Osteocyte (in vitro differentiated cells): ENCODE measurements at regions not wholly inside any gene's neighbourhood (a gene's known extent, or its start where the extent isn't known, plus 50 kb on each side); places are given as distances from the start of the nearest gene placed in this dataset.

Source experiments
- DNase-seq: peaks from one replicate; pipeline ENCODE4 v3.0.0; 2021; ENCODE audit warnings: mixed read lengths; ENCODE audit not compliant: unreplicated experiment; ENCODE audit errors: extremely low spot score
- H3K27ac Mint-ChIP-seq: one replicate; pipeline ENCODE4 v1.8.0; 2021; ENCODE audit warnings: mild to moderate bottlenecking, mixed read lengths; ENCODE audit not compliant: unreplicated experiment
- H3K27me3 Mint-ChIP-seq: one replicate; pipeline ENCODE4 v1.8.0; 2021; ENCODE audit warnings: mixed read lengths; ENCODE audit not compliant: unreplicated experiment
- H3K36me3 Mint-ChIP-seq: one replicate; pipeline ENCODE4 v1.8.0; 2021; ENCODE audit warnings: mixed read lengths; ENCODE audit not compliant: unreplicated experiment
- H3K4me1 Mint-ChIP-seq: one replicate; pipeline ENCODE4 v1.8.0; 2021; ENCODE audit warnings: mixed read lengths; ENCODE audit not compliant: unreplicated experiment
- H3K4me3 Mint-ChIP-seq: one replicate; pipeline ENCODE4 v1.8.0; 2021; ENCODE audit warnings: mild to moderate bottlenecking, moderate library complexity, mixed read lengths; ENCODE audit not compliant: unreplicated experiment
- H3K9me3 Mint-ChIP-seq: one replicate; pipeline ENCODE4 v1.8.0; 2021; ENCODE audit warnings: mixed read lengths; ENCODE audit not compliant: unreplicated experiment
- CTCF ChIP-seq: fragments of 200-600 bp; sonication (generic); IDR thresholded peaks from 2 replicates; pipeline ENCODE4 v1.5.0; 2021; ENCODE audit warnings: antibody characterized with exemption, mild to moderate bottlenecking, moderate library complexity

- Mint-ChIP-seq H3K27ac (peak overlapping the region; percentile 75), H3K4me1 (peaks cover 11% of the 10 kb centered on the region), H3K4me3 (no peak overlapping the region), H3K27me3 (peaks cover 10% of the 10 kb centered on the region), H3K36me3 (no peaks in the 10 kb centered on the region), H3K9me3 (no peaks in the 10 kb centered on the region)
- DNase-seq, result no peak
- no peak for TF ChIP-seq CTCF
These were observed 82.5 kb upstream of the CTNNB1 start for GRCh38 chr3:41116851-41117250.

- Mint-ChIP-seq H3K27ac (peak overlapping the region; percentile 75), H3K36me3 (no peaks in the 10 kb centered on the region), H3K4me1 (peaks cover 11% of the 10 kb centered on the region), H3K4me3 (no peak overlapping the region), H3K9me3 (no peaks in the 10 kb centered on the region), H3K27me3 (peaks cover 12% of the 10 kb centered on the region)
- no peak for TF ChIP-seq CTCF
- peak; percentile 87 for DNase-seq
These were observed 81.9 kb upstream of the CTNNB1 start for GRCh38 chr3:41117398-41117870.

- no peak for DNase-seq
- peaks cover 11% of the 10 kb centered on the region for H3K4me1 Mint-ChIP-seq
- no peak overlapping the region for H3K27ac Mint-ChIP-seq
- TF ChIP-seq CTCF, result no peak
- peaks cover 12% of the 10 kb centered on the region for H3K27me3 Mint-ChIP-seq
- H3K9me3 Mint-ChIP-seq, result no peaks in the 10 kb centered on the region
- no peaks in the 10 kb centered on the region for H3K36me3 Mint-ChIP-seq
- H3K4me3 Mint-ChIP-seq, result no peak overlapping the region
These were observed 80.6 kb upstream of the CTNNB1 start for GRCh38 chr3:41118461-41119390.

GRCh38 chr3:41120460-41120859 is 78.8 kb upstream of the CTNNB1 start:
- Mint-ChIP-seq H3K27ac (no peak overlapping the region), H3K4me3 (no peak overlapping the region), H3K9me3 (peaks cover 5% of the 10 kb centered on the region), H3K36me3 (no peaks in the 10 kb centered on the region), H3K4me1 (peaks cover 11% of the 10 kb centered on the region), H3K27me3 (peaks cover 9% of the 10 kb centered on the region)
- DNase-seq, result no peak
- no peak for TF ChIP-seq CTCF

GRCh38 chr3:41125258-41125657 is 74.0 kb upstream of the CTNNB1 start:
- Mint-ChIP-seq H3K4me3 (no peak overlapping the region), H3K9me3 (peaks cover 30% of the 10 kb centered on the region), H3K36me3 (no peaks in the 10 kb centered on the region), H3K4me1 (no peaks in the 10 kb centered on the region), H3K27me3 (peaks cover 9% of the 10 kb centered on the region), H3K27ac (no peak overlapping the region)
- no peak for DNase-seq
- no peak for TF ChIP-seq CTCF
